ENCODE measurements at regions not wholly inside any gene's neighbourhood (a gene's known extent, or its start where the extent isn't known, plus 50 kb on each side); places are given as distances from the start of the nearest gene placed in this dataset.

GRCh38 chr6:155578251-155578650 is 122.6 kb upstream of the NOX3 start:
- no peaks in the 10 kb centered on the region for H3K4me1 ChIP-seq (ENCODE audit: control insufficient read depth in 1 of 2, insufficient read depth in 2 of 2, low read length in 2 of 2)
- DNase-seq (ENCODE audit: low read depth, low spot score) (no peak), ATAC-seq (no peak)
- RAD21 ChIA-PET (ENCODE audit: low non-redundant PET in 1 of 2, low total read pairs in 2 of 2, uncharacterized antibody in 2 of 2, unreplicated experiment in 2 of 2), result no interaction called here
- no peak overlapping the region for H2AFZ ChIP-seq (ENCODE audit: low read depth, low read length, poor library complexity, severe bottlenecking)
- no peak overlapping the region for H3K27ac ChIP-seq (ENCODE audit: low read depth, low read length)
- no peaks in the 10 kb centered on the region for H3K36me3 ChIP-seq (ENCODE audit: control insufficient read depth in 1 of 2, insufficient read depth in 2 of 2, low read length in 2 of 2)
- no peaks in the 10 kb centered on the region for H3K27me3 ChIP-seq (ENCODE audit: insufficient read depth, low read length)
- CTCF ChIA-PET, result no interaction called here
- H3K79me2 ChIP-seq (ENCODE audit: insufficient read depth, low read length), result no peaks in the 10 kb centered on the region
- no peak overlapping the region for H3K4me2 ChIP-seq (ENCODE audit: low read length)
- POLR2A ChIA-PET, result no interaction called here
- no peaks in the 10 kb centered on the region for H4K20me1 ChIP-seq (ENCODE audit: insufficient read depth)
- intact Hi-C loops (cut with micrococcal nuclease), result no loop called here
- BruUV-seq (replicated peaks), result no TSS peak
- H3K9me2 ChIP-seq (ENCODE audit: insufficient read depth), result no peaks in the 10 kb centered on the region
- TF ChIP-seq SP1 (IDR thresholded peaks at IDR 0.05; ENCODE audit: low read depth), result no peak
- TF ChIP-seq POLR2A (IDR thresholded peaks at IDR 0.05; ENCODE audit: borderline replicate concordance, extremely low read depth, insufficient read depth, insufficient read length), result no peak
- TF ChIP-seq MAX (IDR thresholded peaks at IDR 0.05), result no peak
- no peak for TF ChIP-seq YY1 (IDR thresholded peaks at IDR 0.05; ENCODE audit: extremely low read depth, insufficient replicate concordance, low read depth, low read length)
- no peak for TF ChIP-seq ZNF274 (IDR thresholded peaks at IDR 0.05; ENCODE audit: low read depth, low read length)
- no peak for TF ChIP-seq SRF (IDR thresholded peaks at IDR 0.05; ENCODE audit: low read depth)
- H3K9ac ChIP-seq (ENCODE audit: low read length), result no peak overlapping the region
- no peak overlapping the region for H3K4me3 ChIP-seq (replicated peaks in 1 of 2; ENCODE audit: low read depth in 1 of 2, low read length in 2 of 2)
- H3K9me3 ChIP-seq (ENCODE audit: control insufficient read depth in 1 of 2, insufficient read depth in 1 of 2, low read depth in 1 of 2, low read length in 2 of 2), result no peaks in the 10 kb centered on the region

GRCh38 chr6:155561966-155562364 is 106.3 kb upstream of the NOX3 start:
- no peak overlapping the region for H3K4me3 ChIP-seq (replicated peaks in 1 of 2; ENCODE audit: low read depth in 1 of 2, low read length in 2 of 2)
- intact Hi-C loops (cut with micrococcal nuclease), result no loop called here
- H3K79me2 ChIP-seq (ENCODE audit: insufficient read depth, low read length), result no peaks in the 10 kb centered on the region
- ATAC-seq (no peak), DNase-seq (ENCODE audit: low read depth, low spot score) (no peak)
- no peak for TF ChIP-seq EGR1 (IDR thresholded peaks at IDR 0.05; ENCODE audit: low read depth)
- TF ChIP-seq SIN3A (IDR thresholded peaks at IDR 0.05; ENCODE audit: low read depth), result no peak
- no peak for TF ChIP-seq EZH2 (IDR thresholded peaks at IDR 0.05)
- TF ChIP-seq REST (IDR thresholded peaks at IDR 0.05; ENCODE audit: low read depth), result no peak
- TF ChIP-seq MAX (IDR thresholded peaks at IDR 0.05), result no peak
- ChIA-PET RAD21 (ENCODE audit: low non-redundant PET in 1 of 2, low total read pairs in 2 of 2, uncharacterized antibody in 2 of 2, unreplicated experiment in 2 of 2) (no interaction called here), CTCF (no interaction called here), POLR2A (no interaction called here)
- H3K36me3 ChIP-seq (ENCODE audit: control insufficient read depth in 1 of 2, insufficient read depth in 2 of 2, low read length in 2 of 2), result no peaks in the 10 kb centered on the region
- no peaks in the 10 kb centered on the region for H4K20me1 ChIP-seq (ENCODE audit: insufficient read depth)
- H3K9me3 ChIP-seq (ENCODE audit: control insufficient read depth in 1 of 2, insufficient read depth in 1 of 2, low read depth in 1 of 2, low read length in 2 of 2), result no peaks in the 10 kb centered on the region
- no TSS peak for BruUV-seq (replicated peaks)
- no peak overlapping the region for H3K9ac ChIP-seq (ENCODE audit: low read length)
- no peaks in the 10 kb centered on the region for H3K4me1 ChIP-seq (ENCODE audit: control insufficient read depth in 1 of 2, insufficient read depth in 2 of 2, low read length in 2 of 2)
- H3K4me2 ChIP-seq (ENCODE audit: low read length), result no peak overlapping the region
- H3K27ac ChIP-seq (ENCODE audit: low read depth, low read length), result no peak overlapping the region
- H3K27me3 ChIP-seq (ENCODE audit: insufficient read depth, low read length), result no peaks in the 10 kb centered on the region
- no peak overlapping the region for H2AFZ ChIP-seq (ENCODE audit: low read depth, low read length, poor library complexity, severe bottlenecking)
- no peaks in the 10 kb centered on the region; the same call in 1 of the 2 replicates for H3K9me2 ChIP-seq (ENCODE audit: insufficient read depth)
